ENCODE measurements at regions not wholly inside any gene's neighbourhood (a gene's known extent, or its start where the extent isn't known, plus 50 kb on each side); places are given as distances from the start of the nearest gene placed in this dataset.

DNA sequence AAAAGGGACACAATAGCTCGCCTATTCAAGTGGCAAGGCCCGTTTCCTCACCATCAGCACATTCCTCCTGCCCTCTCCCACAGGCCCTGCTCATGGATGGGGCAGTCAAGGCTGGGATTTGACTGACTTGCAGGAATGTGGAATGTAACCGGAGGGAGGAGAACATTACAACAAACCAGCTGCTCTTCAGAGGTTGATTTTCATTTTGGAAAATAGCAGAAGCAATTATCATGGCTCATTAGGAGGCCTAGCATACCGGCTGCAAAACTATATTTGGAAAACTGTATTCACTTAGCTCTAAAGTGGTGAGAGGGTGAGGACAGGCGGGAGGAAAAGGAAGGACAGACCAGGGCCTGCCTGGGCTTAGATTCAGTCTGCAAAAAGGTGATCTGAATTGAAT, 283.7 kb downstream of the CD83 start:
- no peak overlapping the region for H3K4me3 ChIP-seq (replicated peaks; ENCODE audit: insufficient read depth, low read length)
- no peak for DNase-seq (ENCODE audit: low read depth in 1 of 2, low spot score in 1 of 2)
- TF ChIP-seq REST (IDR thresholded peaks at IDR 0.05; ENCODE audit: insufficient replicate concordance, low read depth): no peak
- no peak for TF ChIP-seq POLR2AphosphoS5 (IDR thresholded peaks at IDR 0.05; ENCODE audit: low read depth)
- TF ChIP-seq GABPA (IDR thresholded peaks at IDR 0.05; ENCODE audit: low read depth): no peak
- no peak for TF ChIP-seq SPI1 (IDR thresholded peaks at IDR 0.05; ENCODE audit: borderline replicate concordance, low read depth)
- TF ChIP-seq CTCF (IDR thresholded peaks at IDR 0.05; ENCODE audit: insufficient read depth, low read length): no peak
- no peak overlapping the region for H3K27ac ChIP-seq (replicated peaks)
- no peaks in the 10 kb centered on the region for H3K27me3 ChIP-seq (ENCODE audit: insufficient read depth, poor library complexity, severe bottlenecking)

DNA sequence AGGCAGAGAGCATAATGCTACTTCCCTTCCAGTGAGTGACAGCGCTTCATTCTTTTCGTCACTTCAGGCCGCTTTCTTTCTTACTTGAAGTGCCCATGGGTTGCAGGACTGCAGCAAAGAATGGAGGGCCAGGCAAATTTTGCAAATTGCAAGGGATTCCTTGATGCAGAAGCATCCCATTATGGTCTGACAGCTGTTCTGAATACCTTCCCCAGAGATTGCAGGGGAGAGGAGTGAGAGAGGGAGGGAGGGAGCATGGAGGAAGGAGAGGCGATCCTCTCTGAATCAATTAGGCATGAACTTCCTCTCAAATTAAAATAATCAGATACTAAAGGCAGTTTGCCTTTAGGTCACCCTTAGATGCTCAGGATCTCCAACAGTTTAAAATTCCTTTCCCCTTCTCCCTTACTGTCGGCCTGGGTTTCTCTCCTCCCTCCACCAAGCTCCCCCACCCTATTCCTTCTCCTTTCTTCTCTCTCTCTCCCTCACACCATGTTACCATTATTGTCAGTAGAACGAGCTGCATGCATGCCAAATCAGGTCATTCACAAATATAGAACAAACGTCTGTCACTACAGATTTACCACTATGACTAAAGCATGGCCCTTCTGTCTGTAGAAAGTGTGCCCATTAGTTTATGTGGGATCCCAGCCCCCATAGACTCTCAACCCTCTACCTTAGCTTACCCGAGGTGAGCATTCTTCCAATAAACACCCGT, 289.2 kb downstream of the CD83 start:
- no peak for DNase-seq (ENCODE audit: low read depth in 1 of 2, low spot score in 1 of 2)
- H3K27ac ChIP-seq (replicated peaks): no peak overlapping the region
- TF ChIP-seq GABPA (IDR thresholded peaks at IDR 0.05; ENCODE audit: low read depth): no peak
- no peak for TF ChIP-seq REST (IDR thresholded peaks at IDR 0.05; ENCODE audit: insufficient replicate concordance, low read depth)
- TF ChIP-seq CTCF (IDR thresholded peaks at IDR 0.05; ENCODE audit: insufficient read depth, low read length): no peak
- no peak for TF ChIP-seq SPI1 (IDR thresholded peaks at IDR 0.05; ENCODE audit: borderline replicate concordance, low read depth)
- no peak for TF ChIP-seq POLR2AphosphoS5 (IDR thresholded peaks at IDR 0.05; ENCODE audit: low read depth)
- no peak overlapping the region for H3K4me3 ChIP-seq (replicated peaks; ENCODE audit: insufficient read depth, low read length)
- H3K27me3 ChIP-seq (ENCODE audit: insufficient read depth, poor library complexity, severe bottlenecking): no peaks in the 10 kb centered on the region

DNA sequence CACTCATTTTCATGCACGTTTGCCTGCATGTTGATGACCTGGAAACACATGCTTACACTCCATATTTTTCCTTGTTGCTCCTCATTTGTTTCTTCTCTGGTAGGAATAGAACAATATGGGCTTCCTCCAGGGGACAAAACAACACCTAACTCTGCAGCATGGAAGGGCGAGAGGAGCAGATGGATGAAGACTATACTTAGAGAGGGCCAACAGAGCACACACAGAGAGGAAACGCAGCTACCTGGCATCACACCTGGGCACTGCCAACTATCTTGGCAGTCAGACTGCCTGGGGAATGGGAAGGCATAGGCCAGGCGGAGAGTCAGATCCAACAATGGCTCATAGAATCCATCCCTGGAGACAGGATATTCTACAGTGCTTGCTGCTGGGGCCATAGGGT, 290.9 kb downstream of the CD83 start:
- Histone ChIP-seq H3K27me3 (ENCODE audit: insufficient read depth, poor library complexity, severe bottlenecking) (no peaks in the 10 kb centered on the region), H3K27ac (replicated peaks) (no peak overlapping the region), H3K4me3 (replicated peaks; ENCODE audit: insufficient read depth, low read length) (no peak overlapping the region)
- no peak for DNase-seq (ENCODE audit: low read depth in 1 of 2, low spot score in 1 of 2)
- TF ChIP-seq GABPA (IDR thresholded peaks at IDR 0.05; ENCODE audit: low read depth): no peak
- TF ChIP-seq SPI1 (IDR thresholded peaks at IDR 0.05; ENCODE audit: borderline replicate concordance, low read depth): no peak
- no peak for TF ChIP-seq CTCF (IDR thresholded peaks at IDR 0.05; ENCODE audit: insufficient read depth, low read length)
- TF ChIP-seq REST (IDR thresholded peaks at IDR 0.05; ENCODE audit: insufficient replicate concordance, low read depth): no peak
- no peak for TF ChIP-seq POLR2AphosphoS5 (IDR thresholded peaks at IDR 0.05; ENCODE audit: low read depth)

All from HL-60 (cell line).